ENCODE measurements at regions not wholly inside any gene's neighbourhood (a gene's known extent, or its start where the extent isn't known, plus 50 kb on each side); places are given as distances from the start of the nearest gene placed in this dataset.

GRCh38 chr2:142180820-142181533, 50.2 kb upstream of the LRP1B start:
- Mint-ChIP-seq H3K27me3 (no peaks in the 10 kb centered on the region), H3K36me3 (ENCODE audit: low read depth) (no peaks in the 10 kb centered on the region), H3K9me3 (peaks cover 3% of the 10 kb centered on the region), H3K27ac (no peak overlapping the region), H3K4me3 (no peak overlapping the region), H3K4me1 (peaks cover 7% of the 10 kb centered on the region)
- DNase-seq, result no peak
- ChIA-PET CTCF (no interaction called here), POLR2A (no interaction called here)
- no peak for ATAC-seq (ENCODE audit: low read depth)
- TF ChIP-seq, protein P1, sequence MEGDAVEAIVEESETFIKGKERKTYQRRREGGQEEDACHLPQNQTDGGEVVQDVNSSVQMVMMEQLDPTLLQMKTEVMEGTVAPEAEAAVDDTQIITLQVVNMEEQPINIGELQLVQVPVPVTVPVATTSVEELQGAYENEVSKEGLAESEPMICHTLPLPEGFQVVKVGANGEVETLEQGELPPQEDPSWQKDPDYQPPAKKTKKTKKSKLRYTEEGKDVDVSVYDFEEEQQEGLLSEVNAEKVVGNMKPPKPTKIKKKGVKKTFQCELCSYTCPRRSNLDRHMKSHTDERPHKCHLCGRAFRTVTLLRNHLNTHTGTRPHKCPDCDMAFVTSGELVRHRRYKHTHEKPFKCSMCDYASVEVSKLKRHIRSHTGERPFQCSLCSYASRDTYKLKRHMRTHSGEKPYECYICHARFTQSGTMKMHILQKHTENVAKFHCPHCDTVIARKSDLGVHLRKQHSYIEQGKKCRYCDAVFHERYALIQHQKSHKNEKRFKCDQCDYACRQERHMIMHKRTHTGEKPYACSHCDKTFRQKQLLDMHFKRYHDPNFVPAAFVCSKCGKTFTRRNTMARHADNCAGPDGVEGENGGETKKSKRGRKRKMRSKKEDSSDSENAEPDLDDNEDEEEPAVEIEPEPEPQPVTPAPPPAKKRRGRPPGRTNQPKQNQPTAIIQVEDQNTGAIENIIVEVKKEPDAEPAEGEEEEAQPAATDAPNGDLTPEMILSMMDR (IDR thresholded peaks at IDR 0.05), result no peak
- intact Hi-C loops (cut with micrococcal nuclease), result no loop called here
